GM21526 (cell line): ENCODE measurements at regions not wholly inside any gene's neighbourhood (a gene's known extent, or its start where the extent isn't known, plus 50 kb on each side); places are given as distances from the start of the nearest gene placed in this dataset.

Source experiments
- ATAC-seq: cut with Tn5 transposase; IDR thresholded peaks from one replicate; pipeline ENCODE4 v1.9.1; 2021; ENCODE audit warnings: moderate library complexity; ENCODE audit not compliant: unreplicated experiment, low FRiP score

GRCh38 chr2:103264058-103264768 is 502.4 kb downstream of the TMEM182 start:
- ATAC-seq, result no peak

- no peak for ATAC-seq
Observed at GRCh38 chr2:103265521-103265920, 503.7 kb downstream of the TMEM182 start.

GRCh38 chr2:103268841-103269498 is 507.1 kb downstream of the TMEM182 start:
- no peak for ATAC-seq

GRCh38 chr2:103276869-103277268 is 515.0 kb downstream of the TMEM182 start:
- ATAC-seq, result no peak

- ATAC-seq, result no peak
Observed at GRCh38 chr2:103284750-103285149, 522.9 kb downstream of the TMEM182 start.

GRCh38 chr2:103285354-103285753 is 523.5 kb downstream of the TMEM182 start:
- no peak for ATAC-seq

- no peak for ATAC-seq
Observed at GRCh38 chr2:103287746-103288145, 525.9 kb downstream of the TMEM182 start.

GRCh38 chr2:103288696-103289095 is 526.9 kb downstream of the TMEM182 start:
- ATAC-seq, result no peak

- ATAC-seq, result no peak
Observed at GRCh38 chr2:103289105-103289725, 527.4 kb downstream of the TMEM182 start.

GRCh38 chr2:103292573-103292972 is 530.7 kb downstream of the TMEM182 start:
- no peak for ATAC-seq

GRCh38 chr2:103293067-103293741 is 531.4 kb downstream of the TMEM182 start:
- ATAC-seq, result no peak

- ATAC-seq, result no peak
Observed at GRCh38 chr2:103293742-103294077, 531.9 kb downstream of the TMEM182 start.

GRCh38 chr2:103294420-103294819 is 532.6 kb downstream of the TMEM182 start:
- ATAC-seq, result no peak

- no peak for ATAC-seq
Observed at GRCh38 chr2:103295591-103295990, 533.8 kb downstream of the TMEM182 start.

GRCh38 chr2:103324671-103325070 is 562.8 kb downstream of the TMEM182 start:
- no peak for ATAC-seq

GRCh38 chr2:103327386-103327785 is 565.6 kb downstream of the TMEM182 start:
- ATAC-seq, result no peak

- no peak for ATAC-seq
Observed at GRCh38 chr2:103327966-103328365, 566.1 kb downstream of the TMEM182 start.

GRCh38 chr2:103335403-103335802 is 573.6 kb downstream of the TMEM182 start:
- no peak for ATAC-seq

GRCh38 chr2:103338819-103339218 is 577.0 kb downstream of the TMEM182 start:
- no peak for ATAC-seq

GRCh38 chr2:103346780-103347179 is 584.9 kb downstream of the TMEM182 start:
- ATAC-seq, result no peak

GRCh38 chr2:103353774-103354173 is 591.9 kb downstream of the TMEM182 start:
- ATAC-seq, result no peak
